ENCODE measurements at regions not wholly inside any gene's neighbourhood (a gene's known extent, or its start where the extent isn't known, plus 50 kb on each side); places are given as distances from the start of the nearest gene placed in this dataset.
A peak's percentile ranks its signal among the peaks of the same experiment; 100 is the strongest.

GRCh38 chr12:115461401-115461800, 777.4 kb upstream of the TBX3 start:
- Histone ChIP-seq H3K36me3 (ENCODE audit: control insufficient read depth in 5 of 5, insufficient read depth in 5 of 5, low read length in 5 of 5) (no peaks in the 10 kb centered on the region), H3K4me1 (ENCODE audit: control insufficient read depth in 5 of 5, insufficient read depth in 5 of 5, low read length in 5 of 5) (peaks cover 0 to 8% (median 0%) of the 10 kb centered on the region in 5 donors), H3K4me3 (ENCODE audit: low read depth in 1 of 5, low read length in 5 of 5) (no peak overlapping the region), H3K9me3 (ENCODE audit: control insufficient read depth in 5 of 5, low read length in 5 of 5) (no peaks in the 10 kb centered on the region), H3K9ac (ENCODE audit: low read length in 5 of 5) (no peak overlapping the region), H3K27ac (ENCODE audit: low read depth, low read length) (no peak overlapping the region), H3K27me3 (ENCODE audit: control insufficient read depth in 5 of 5, insufficient read depth in 4 of 5, low read length in 5 of 5) (peaks cover 0 to 2% (median 0%) of the 10 kb centered on the region in 5 donors)

DNA sequence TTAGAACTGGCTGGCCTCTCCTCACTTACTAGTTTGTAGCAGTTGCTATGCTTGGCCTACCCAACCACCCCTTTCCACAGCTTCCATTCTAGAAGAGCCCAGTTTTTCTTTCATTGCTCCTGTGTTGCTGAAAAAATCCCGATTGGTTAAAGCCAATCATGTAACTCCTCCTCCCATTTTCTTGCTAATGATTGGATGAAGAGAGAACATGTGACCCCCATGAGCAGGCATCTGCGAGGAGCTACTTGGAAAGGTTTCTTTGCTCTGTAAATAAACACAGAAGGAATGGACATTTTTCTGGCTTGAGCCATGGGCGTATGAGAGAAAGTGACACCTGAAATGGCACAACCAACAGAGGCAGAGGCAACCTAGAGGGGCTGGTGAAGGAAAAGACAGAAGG, 773.8 kb upstream of the TBX3 start:
- Histone ChIP-seq H3K4me3 (ENCODE audit: low read depth in 1 of 5, low read length in 5 of 5) (no peak overlapping the region), H3K27me3 (ENCODE audit: control insufficient read depth in 5 of 5, insufficient read depth in 4 of 5, low read length in 5 of 5) (no peaks in the 10 kb centered on the region), H3K4me1 (ENCODE audit: control insufficient read depth in 5 of 5, insufficient read depth in 5 of 5, low read length in 5 of 5) (peaks cover 0 to 4% (median 0%) of the 10 kb centered on the region in 5 donors), H3K27ac (ENCODE audit: low read depth, low read length) (no peak overlapping the region), H3K36me3 (ENCODE audit: control insufficient read depth in 5 of 5, insufficient read depth in 5 of 5, low read length in 5 of 5) (no peaks in the 10 kb centered on the region), H3K9ac (ENCODE audit: low read length in 5 of 5) (no peak overlapping the region), H3K9me3 (ENCODE audit: control insufficient read depth in 5 of 5, low read length in 5 of 5) (no peaks in the 10 kb centered on the region)

DNA sequence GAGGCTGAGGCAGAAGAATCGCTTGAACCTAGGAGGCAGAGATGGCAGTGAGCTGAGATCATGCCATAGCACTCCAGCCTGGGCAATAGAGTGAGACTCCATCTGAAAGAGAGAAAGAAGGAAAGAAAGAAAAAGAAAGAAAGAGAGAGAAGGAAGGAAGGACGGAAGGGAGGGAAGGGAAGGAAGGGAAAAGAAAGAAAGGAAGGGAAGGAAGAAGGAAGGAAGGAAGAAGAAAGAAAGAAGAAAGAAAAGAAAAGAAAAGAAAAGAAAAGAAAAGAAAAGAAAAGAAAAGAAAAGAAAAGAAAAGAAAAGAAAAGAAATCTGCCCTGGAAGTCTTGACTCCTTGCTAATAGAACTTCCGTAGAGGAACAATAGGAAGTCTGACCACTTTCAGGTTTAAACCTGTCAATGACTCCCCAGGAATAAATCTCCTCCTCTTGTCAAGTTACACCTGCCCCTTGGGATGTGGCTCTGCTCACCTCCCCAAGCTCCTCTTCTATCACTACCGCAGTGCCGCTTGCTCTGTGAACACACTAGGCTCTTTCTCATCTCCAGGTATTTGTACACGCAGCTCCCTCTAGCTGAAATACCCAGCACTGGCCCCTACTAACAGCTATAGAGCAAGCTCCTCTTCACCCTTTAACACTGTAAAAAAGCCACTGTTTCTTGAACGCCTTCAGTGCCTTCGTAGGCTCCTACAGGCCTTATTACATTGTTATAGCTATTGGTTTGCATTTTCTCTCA, 773.1 kb upstream of the TBX3 start:
- H3K9me3 ChIP-seq (ENCODE audit: control insufficient read depth in 5 of 5, low read length in 5 of 5), result no peaks in the 10 kb centered on the region
- H3K4me3 ChIP-seq (ENCODE audit: low read depth in 1 of 5, low read length in 5 of 5), result no peak overlapping the region
- peaks cover 0 to 4% (median 3%) of the 10 kb centered on the region in 5 donors for H3K27me3 ChIP-seq (ENCODE audit: control insufficient read depth in 5 of 5, insufficient read depth in 4 of 5, low read length in 5 of 5)
- H3K27ac ChIP-seq (ENCODE audit: low read depth, low read length), result no peak overlapping the region
- H3K9ac ChIP-seq (ENCODE audit: low read length in 5 of 5), result no peak overlapping the region
- H3K36me3 ChIP-seq (ENCODE audit: control insufficient read depth in 5 of 5, insufficient read depth in 5 of 5, low read length in 5 of 5), result no peaks in the 10 kb centered on the region
- peaks cover 0 to 11% (median 4%) of the 10 kb centered on the region in 5 donors for H3K4me1 ChIP-seq (ENCODE audit: control insufficient read depth in 5 of 5, insufficient read depth in 5 of 5, low read length in 5 of 5)

DNA sequence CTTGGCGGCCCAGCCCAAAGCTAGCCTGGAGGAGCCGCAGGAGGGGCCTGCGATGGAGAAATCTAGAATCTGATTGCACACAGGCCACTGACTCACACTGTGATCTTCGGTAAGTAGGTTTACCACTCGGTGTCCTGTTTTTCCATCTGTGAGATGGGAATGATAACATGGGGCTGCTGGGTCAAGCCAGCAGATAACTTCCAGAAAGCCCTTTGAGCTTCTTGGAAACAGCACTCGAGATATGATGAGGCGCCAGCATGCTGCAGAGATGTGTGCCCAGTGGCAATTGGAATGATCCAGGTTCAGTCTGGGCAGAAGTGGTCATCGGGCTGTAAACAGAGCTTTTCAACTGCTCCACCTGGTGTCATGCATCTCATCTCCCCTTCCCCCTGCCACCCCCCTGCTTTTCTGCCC, 771.3 kb upstream of the TBX3 start:
- no peak overlapping the region for H3K9ac ChIP-seq (ENCODE audit: low read length in 5 of 5)
- H3K4me1 ChIP-seq (ENCODE audit: control insufficient read depth in 5 of 5, insufficient read depth in 5 of 5, low read length in 5 of 5), result peaks cover 3 to 24% (median 7%) of the 10 kb centered on the region in 5 donors
- H3K4me3 ChIP-seq (ENCODE audit: low read depth in 1 of 5, low read length in 5 of 5), result no peak overlapping the region
- H3K36me3 ChIP-seq (ENCODE audit: control insufficient read depth in 5 of 5, insufficient read depth in 5 of 5, low read length in 5 of 5), result no peaks in the 10 kb centered on the region
- peaks cover 0 to 16% (median 9%) of the 10 kb centered on the region in 5 donors for H3K27me3 ChIP-seq (ENCODE audit: control insufficient read depth in 5 of 5, insufficient read depth in 4 of 5, low read length in 5 of 5)
- no peaks in the 10 kb centered on the region for H3K9me3 ChIP-seq (ENCODE audit: control insufficient read depth in 5 of 5, low read length in 5 of 5)
- no peak overlapping the region for H3K27ac ChIP-seq (ENCODE audit: low read depth, low read length)

GRCh38 chr12:115452751-115453281, 768.8 kb upstream of the TBX3 start:
- H3K36me3 ChIP-seq (ENCODE audit: control insufficient read depth in 5 of 5, insufficient read depth in 5 of 5, low read length in 5 of 5), result no peaks in the 10 kb centered on the region
- H3K27me3 ChIP-seq (ENCODE audit: control insufficient read depth in 5 of 5, insufficient read depth in 4 of 5, low read length in 5 of 5), result peaks cover 0 to 16% (median 9%) of the 10 kb centered on the region in 5 donors
- no peak overlapping the region for H3K27ac ChIP-seq (ENCODE audit: low read depth, low read length)
- peaks cover 0 to 3% (median 0%) of the 10 kb centered on the region in 5 donors for H3K9me3 ChIP-seq (ENCODE audit: control insufficient read depth in 5 of 5, low read length in 5 of 5)
- no peak overlapping the region for H3K9ac ChIP-seq (ENCODE audit: low read length in 5 of 5)
- peaks cover 3 to 24% (median 7%) of the 10 kb centered on the region in 5 donors for H3K4me1 ChIP-seq (ENCODE audit: control insufficient read depth in 5 of 5, insufficient read depth in 5 of 5, low read length in 5 of 5)
- no peak overlapping the region for H3K4me3 ChIP-seq (ENCODE audit: low read depth in 1 of 5, low read length in 5 of 5)

GRCh38 chr12:115451780-115452736, 768.1 kb upstream of the TBX3 start:
- peaks cover 0 to 16% (median 9%) of the 10 kb centered on the region in 5 donors for H3K27me3 ChIP-seq (ENCODE audit: control insufficient read depth in 5 of 5, insufficient read depth in 4 of 5, low read length in 5 of 5)
- no peak overlapping the region for H3K27ac ChIP-seq (ENCODE audit: low read depth, low read length)
- no peaks in the 10 kb centered on the region for H3K36me3 ChIP-seq (ENCODE audit: control insufficient read depth in 5 of 5, insufficient read depth in 5 of 5, low read length in 5 of 5)
- peak overlapping the region in 1 of 5 donors; percentile 54 for H3K9ac ChIP-seq (ENCODE audit: low read length in 5 of 5)
- H3K4me3 ChIP-seq (ENCODE audit: low read depth in 1 of 5, low read length in 5 of 5), result peak overlapping the region in 4 of 5 donors; percentile 47 to 57 (median 50)
- H3K9me3 ChIP-seq (ENCODE audit: control insufficient read depth in 5 of 5, low read length in 5 of 5), result peaks cover 0 to 3% (median 0%) of the 10 kb centered on the region in 5 donors
- peaks cover 3 to 24% (median 7%) of the 10 kb centered on the region in 5 donors for H3K4me1 ChIP-seq (ENCODE audit: control insufficient read depth in 5 of 5, insufficient read depth in 5 of 5, low read length in 5 of 5)

DNA sequence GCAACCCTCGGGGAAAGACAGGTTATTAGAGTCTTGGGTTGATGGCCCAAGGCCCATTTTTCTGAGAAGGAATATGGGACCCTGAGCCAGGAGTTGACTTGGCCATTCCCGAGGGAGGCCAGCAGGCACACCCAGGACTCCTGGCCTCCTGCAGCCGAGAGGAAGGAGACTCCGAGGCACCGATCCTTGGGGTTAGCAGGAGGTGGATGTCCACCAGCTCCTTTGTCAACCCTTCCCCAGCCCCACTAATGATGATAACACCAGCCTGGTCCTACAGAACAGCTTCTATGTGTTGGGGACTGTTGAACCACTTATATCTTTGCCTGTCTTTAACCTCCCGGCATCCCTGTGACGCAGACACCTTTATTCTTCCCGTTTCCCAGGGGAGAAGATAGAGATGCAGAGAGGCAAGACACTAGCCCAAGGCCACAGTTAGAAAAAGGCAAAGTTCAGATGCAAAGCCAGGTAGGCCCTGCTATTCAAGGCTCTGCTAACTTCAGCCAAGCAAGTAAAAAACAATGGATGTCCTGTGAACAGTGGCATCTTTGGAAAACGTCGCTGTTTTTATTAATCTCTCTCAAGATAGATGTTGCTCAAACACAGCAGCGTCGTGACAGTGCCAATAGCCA, 767.3 kb upstream of the TBX3 start:
- Histone ChIP-seq H3K4me1 (ENCODE audit: control insufficient read depth in 5 of 5, insufficient read depth in 5 of 5, low read length in 5 of 5) (peaks cover 3 to 24% (median 7%) of the 10 kb centered on the region in 5 donors), H3K27me3 (ENCODE audit: control insufficient read depth in 5 of 5, insufficient read depth in 4 of 5, low read length in 5 of 5) (peaks cover 0 to 16% (median 9%) of the 10 kb centered on the region in 5 donors), H3K9ac (ENCODE audit: low read length in 5 of 5) (peak overlapping the region in 1 of 5 donors; percentile 54), H3K36me3 (ENCODE audit: control insufficient read depth in 5 of 5, insufficient read depth in 5 of 5, low read length in 5 of 5) (no peaks in the 10 kb centered on the region), H3K4me3 (ENCODE audit: low read depth in 1 of 5, low read length in 5 of 5) (peak overlapping the region; percentile 31 to 57 (median 49)), H3K27ac (ENCODE audit: low read depth, low read length) (no peak overlapping the region), H3K9me3 (ENCODE audit: control insufficient read depth in 5 of 5, low read length in 5 of 5) (peaks cover 0 to 3% (median 0%) of the 10 kb centered on the region in 5 donors)

DNA sequence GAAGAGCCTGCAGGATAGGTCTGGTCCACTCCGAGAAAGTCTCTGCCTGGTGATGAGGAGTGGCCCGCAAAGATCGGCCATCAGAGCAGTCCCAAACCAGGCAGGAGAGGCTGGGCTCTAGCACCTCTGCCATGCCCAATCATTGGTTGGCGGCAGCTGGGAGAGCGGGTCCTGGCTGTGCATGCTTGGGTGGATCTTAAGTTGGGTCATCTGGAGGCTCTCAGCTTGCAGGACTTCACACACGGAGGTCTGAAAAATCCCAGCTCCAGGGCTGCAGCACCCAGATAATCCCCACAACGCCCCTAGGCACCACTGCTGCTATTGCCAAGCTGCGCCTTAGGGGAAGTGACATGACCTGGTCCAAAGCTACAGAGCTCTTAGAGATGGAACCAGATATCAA, 766.7 kb upstream of the TBX3 start:
- Histone ChIP-seq H3K36me3 (ENCODE audit: control insufficient read depth in 5 of 5, insufficient read depth in 5 of 5, low read length in 5 of 5) (no peaks in the 10 kb centered on the region), H3K27me3 (ENCODE audit: control insufficient read depth in 5 of 5, insufficient read depth in 4 of 5, low read length in 5 of 5) (peaks cover 0 to 16% (median 9%) of the 10 kb centered on the region in 5 donors), H3K4me3 (ENCODE audit: low read depth in 1 of 5, low read length in 5 of 5) (no peak overlapping the region), H3K4me1 (ENCODE audit: control insufficient read depth in 5 of 5, insufficient read depth in 5 of 5, low read length in 5 of 5) (peaks cover 3 to 24% (median 7%) of the 10 kb centered on the region in 5 donors), H3K27ac (ENCODE audit: low read depth, low read length) (no peak overlapping the region), H3K9ac (ENCODE audit: low read length in 5 of 5) (no peak overlapping the region), H3K9me3 (ENCODE audit: control insufficient read depth in 5 of 5, low read length in 5 of 5) (peaks cover 0 to 3% (median 0%) of the 10 kb centered on the region in 5 donors)

- peaks cover 0 to 16% (median 9%) of the 10 kb centered on the region in 5 donors for H3K27me3 ChIP-seq (ENCODE audit: control insufficient read depth in 5 of 5, insufficient read depth in 4 of 5, low read length in 5 of 5)
- peaks cover 0 to 3% (median 0%) of the 10 kb centered on the region in 5 donors for H3K9me3 ChIP-seq (ENCODE audit: control insufficient read depth in 5 of 5, low read length in 5 of 5)
- H3K4me1 ChIP-seq (ENCODE audit: control insufficient read depth in 5 of 5, insufficient read depth in 5 of 5, low read length in 5 of 5), result peaks cover 3 to 24% (median 7%) of the 10 kb centered on the region in 5 donors
- H3K4me3 ChIP-seq (ENCODE audit: low read depth in 1 of 5, low read length in 5 of 5), result no peak overlapping the region
- no peak overlapping the region for H3K9ac ChIP-seq (ENCODE audit: low read length in 5 of 5)
- H3K36me3 ChIP-seq (ENCODE audit: control insufficient read depth in 5 of 5, insufficient read depth in 5 of 5, low read length in 5 of 5), result no peaks in the 10 kb centered on the region
- H3K27ac ChIP-seq (ENCODE audit: low read depth, low read length), result no peak overlapping the region
These were observed 766.0 kb upstream of the TBX3 start for GRCh38 chr12:115450017-115450416.
